ENCODE measurements at regions not wholly inside any gene's neighbourhood (a gene's known extent, or its start where the extent isn't known, plus 50 kb on each side); places are given as distances from the start of the nearest gene placed in this dataset.

DNA sequence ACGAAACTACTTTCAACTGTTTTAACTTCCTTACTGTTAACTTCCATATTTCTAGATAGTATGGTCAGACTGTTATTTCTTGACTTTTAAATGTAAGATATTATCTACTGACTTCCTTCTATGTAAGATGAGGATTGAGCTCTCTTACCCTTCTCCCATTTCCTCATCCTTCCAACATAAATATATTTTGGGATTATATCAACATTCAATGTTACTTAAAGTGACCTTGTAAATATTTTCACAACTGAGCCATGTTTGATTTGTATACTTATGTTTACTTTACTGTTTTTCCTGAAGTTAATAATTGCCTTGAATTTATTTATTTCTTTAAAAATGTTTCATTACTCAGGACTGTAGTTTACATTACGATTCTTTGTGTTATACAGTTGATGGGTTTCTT lies 148.7 kb downstream of the ZIC5 start:
- no peak for DNase-seq (ENCODE audit: low read depth)

DNA sequence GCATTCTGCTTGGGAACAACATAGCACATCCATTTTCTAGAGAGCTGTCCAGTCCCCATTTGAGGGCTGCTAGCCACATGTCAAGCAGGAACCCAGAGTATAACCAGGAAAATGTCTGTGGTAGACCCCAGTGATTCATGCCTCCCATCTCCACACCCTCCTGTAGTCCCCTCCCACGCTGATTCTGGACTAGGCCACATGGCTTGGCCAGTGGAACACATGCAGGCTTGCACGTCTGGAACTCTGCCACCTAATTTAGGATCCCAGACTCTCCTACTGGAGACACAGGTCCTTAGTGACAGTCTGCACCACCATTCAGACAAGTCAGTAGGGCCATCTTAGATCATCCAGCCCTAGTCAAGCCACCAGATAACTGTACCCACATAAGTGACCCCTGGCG lies 149.8 kb downstream of the ZIC5 start:
- DNase-seq (ENCODE audit: low read depth), result no peak

DNA sequence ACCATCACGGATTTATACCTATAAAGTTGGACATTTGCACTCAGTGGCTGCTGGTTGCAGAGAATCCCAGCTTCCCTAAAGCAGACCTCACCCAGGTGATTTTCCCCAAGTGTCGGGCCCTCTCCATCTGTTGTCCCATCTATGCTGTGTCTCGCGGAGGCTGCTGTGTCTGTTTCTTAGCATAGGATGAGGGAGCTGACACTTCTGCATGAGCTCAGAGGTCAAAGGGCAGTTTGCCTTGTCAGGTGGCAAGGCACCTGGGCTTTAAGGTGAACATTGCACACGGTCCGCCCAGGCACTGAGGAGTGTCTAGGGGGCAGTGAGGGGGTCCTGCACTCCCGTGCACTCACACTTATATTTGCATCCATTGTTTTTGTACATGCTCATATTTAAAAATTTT lies 151.6 kb downstream of the ZIC5 start:
- DNase-seq (ENCODE audit: low read depth), result no peak

DNA sequence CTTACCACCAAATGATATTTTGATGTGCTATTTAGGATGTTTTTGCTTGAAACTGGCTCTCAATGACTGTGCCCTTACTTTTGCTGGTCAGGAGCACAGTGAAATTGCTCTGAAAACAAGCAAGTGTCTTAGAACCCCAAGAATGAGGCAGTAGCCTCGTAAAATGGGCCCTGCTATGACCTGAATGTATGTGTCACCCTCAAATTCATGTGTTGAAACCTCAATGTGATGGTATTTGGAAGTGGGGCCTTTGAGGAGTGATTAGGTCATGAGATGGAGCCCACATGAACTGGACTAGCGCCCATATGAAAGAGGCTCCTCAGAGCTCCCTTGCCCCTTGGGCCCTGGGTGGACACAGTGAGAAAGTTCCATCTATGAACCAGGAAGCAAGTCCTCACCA lies 155.2 kb downstream of the ZIC5 start:
- DNase-seq (ENCODE audit: low read depth), result no peak

DNA sequence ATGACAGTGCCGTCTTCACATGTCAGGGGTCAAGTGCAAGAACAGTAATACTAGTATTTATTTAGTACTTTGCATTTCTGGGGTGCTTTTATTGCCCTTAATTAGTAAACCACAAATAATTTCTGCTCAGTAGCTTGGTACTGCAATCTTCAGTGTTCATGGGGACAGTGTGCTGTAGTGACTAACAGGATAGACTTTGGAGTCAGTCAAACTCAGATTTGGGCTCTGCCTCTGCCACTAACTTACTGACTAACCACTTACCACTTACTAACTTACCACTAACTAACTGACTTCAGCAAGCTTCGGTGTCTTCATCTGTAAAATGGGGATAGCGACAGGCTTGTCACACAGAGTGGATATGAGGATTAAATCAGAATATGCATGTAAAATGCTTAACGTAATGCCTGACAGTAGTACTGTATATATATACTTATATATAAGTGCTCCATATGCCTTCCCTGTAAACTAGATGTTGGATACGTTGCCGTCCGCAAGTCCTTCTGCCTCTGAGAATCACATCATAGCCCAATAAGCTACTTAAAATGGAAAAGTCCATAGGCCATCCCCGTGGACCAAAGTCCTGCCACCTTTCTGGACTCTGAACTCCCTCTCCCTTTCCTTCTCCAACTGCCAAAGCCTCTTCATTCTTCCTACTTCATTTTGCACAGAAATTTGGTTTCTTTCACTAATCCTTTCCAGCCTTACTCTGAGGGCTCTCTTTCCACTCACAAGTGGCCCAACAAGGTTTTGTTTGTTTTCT lies 158.1 kb downstream of the ZIC5 start:
- DNase-seq (ENCODE audit: low read depth), result no peak

DNA sequence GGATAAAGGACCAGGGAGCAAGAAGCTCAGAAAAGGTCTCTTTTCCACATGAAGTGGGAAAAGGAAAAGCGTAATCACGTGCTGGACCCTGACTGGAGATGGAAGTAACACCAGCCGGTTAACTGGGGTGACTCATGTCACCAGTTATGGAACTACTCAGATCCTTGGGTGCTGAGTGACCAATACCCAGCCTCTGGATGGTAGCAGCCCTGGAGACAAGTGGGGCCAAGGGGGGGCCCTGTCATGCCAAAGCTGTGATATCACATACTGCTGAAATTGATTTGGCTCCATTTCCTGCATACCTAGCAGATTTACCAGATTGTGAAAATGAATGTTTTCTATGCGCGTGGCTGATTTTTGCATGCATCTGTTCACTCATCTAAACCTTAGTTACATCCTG lies 158.9 kb downstream of the ZIC5 start:
- peak; percentile 51 for DNase-seq (ENCODE audit: low read depth)

DNA sequence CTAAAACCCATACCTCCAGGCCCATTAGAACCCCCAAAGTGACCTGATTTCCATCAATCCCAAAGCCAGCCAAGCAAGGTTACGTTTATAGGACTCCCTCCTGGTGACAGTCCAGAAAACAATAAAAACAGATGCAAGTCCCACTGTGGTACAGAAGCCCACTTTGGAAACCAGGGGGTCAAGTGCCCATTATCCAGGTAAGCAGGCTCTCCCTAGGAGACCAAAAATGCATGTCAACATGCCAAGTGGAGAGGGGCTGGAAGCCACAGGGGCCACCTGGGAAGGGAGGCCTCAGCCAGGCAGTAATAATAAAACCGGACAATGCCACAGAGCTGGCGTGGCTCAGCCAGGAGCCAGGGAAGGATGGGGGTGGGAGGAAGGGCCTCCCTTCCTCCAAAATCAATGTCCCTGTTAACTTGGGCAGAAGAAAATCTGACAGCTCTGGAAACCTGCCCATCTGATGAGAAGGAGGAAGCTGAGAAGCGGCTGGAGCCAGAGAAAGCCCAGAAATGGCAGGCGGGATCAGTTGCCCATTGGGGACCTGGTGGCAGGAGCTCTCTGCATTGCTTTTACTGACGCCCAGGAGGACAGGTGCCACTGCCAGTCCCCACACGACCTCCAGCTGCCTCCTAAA lies 160.4 kb downstream of the ZIC5 start:
- DNase-seq (ENCODE audit: low read depth), result no peak

DNA sequence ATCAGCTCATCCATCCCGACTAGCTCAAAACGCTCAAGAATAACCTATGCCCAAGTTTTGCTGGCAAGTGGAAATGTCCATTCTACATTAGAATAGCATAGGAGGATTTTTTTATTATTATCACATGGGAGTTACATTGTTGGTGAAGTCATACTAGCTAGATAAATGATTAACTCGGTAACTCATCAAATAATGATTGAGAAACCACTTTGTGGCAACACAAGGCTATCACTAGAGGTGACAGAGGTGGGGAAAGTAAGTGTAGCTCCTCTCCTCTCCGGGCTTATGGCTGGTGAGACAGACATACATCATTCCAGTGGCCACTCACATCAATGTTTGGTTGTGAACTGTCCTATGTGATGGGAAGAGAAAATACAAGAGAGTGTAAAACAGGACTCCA lies 161.6 kb downstream of the ZIC5 start:
- DNase-seq (ENCODE audit: low read depth), result no peak

DNA sequence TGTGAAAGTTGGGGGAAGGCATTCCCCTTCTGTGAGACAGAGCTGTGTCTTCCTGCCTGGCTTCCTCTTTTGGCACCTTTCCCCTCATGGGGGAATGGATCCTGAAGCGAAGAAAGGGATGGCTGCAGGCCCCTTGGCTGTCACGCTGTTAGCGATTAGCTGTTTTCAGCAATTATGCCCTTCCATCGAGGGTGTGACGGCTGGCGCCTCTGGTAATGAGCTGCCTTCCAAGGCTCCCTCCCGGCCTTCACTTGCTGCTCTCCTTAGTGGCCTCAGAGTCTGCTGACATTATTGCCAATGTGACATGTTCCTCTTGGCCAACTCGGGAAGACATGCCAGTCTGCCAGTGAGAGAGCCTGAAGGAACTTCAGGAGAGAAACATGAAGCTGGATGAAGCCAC lies 162.1 kb downstream of the ZIC5 start:
- no peak for DNase-seq (ENCODE audit: low read depth)

DNA sequence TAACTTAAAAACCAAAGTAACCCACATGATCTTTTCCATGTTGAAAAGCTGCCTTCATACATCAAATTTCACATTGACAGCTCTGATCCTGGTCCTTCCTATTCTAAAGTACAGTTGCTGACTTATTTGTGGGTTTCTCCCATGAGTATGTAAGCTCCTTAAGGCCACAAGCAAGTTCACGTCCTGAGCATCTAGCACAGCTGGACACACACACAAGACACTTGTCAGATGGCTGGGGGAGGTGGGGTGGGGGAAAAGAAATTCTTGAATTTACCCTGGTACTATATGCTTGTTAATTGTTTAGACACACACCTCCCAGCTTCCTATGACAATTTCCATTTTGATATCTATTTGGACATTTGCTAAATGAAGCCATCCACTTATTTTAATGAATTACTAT lies 162.8 kb downstream of the ZIC5 start:
- no peak for DNase-seq (ENCODE audit: low read depth)

DNA sequence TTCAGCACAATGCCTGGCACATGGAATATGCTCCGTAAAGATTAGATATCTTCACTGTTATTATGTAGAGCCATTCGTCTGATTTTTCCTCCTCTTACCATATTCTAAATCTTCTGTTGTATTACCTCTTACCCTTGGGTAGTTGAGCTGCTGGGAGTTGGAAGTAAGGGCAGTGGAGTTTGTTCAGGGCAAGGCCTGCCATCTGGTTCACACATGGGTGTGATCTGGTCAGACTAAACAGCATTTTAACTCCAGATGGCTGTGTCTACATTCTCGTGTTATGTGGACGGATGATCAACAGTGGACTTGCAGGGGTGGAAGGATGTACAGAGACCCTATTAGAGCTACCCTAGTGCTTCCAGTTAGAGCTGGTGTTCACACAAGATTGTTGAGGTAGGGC lies 164.9 kb downstream of the ZIC5 start:
- no peak for DNase-seq (ENCODE audit: low read depth)

DNA sequence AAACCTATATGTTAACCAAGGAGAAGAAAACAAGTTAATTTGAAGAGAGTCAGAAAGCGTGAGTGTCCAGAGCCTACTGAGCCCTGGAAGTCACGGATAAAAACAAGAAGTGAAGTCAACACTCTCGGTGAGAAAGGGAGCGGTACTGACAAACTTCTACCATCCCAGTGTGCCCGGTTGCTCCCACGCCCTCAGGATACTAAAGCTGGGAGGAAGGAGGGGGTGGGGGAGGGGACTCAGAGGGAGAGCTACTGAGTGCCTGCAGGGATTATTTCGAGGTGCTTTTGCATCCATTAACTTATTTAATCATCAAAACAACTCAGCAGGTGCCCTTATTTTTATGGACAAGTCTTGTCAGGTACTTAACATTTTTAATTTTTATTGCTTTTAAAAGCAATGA lies 166.2 kb downstream of the ZIC5 start:
- no peak for DNase-seq (ENCODE audit: low read depth)

DNA sequence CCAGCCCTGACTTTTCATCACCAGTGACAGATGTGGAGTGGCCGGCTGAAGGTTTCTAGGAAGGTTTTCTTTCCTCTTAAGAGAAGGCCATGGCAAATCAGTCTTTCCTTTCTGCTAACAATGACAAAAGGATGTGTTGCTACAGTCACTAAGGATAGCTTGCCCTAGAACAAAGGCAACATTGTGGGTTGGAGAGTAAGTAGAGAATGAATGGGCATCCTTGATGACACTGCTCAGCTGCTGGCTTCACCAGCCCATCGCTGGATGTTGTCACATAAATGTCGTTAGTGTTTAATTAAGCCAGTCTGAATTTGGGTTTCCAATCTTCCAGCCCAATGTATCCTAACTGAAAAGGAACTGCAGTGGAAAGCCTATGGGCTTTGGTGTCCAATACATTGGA lies 168.4 kb downstream of the ZIC5 start:
- DNase-seq (ENCODE audit: low read depth), result no peak

DNA sequence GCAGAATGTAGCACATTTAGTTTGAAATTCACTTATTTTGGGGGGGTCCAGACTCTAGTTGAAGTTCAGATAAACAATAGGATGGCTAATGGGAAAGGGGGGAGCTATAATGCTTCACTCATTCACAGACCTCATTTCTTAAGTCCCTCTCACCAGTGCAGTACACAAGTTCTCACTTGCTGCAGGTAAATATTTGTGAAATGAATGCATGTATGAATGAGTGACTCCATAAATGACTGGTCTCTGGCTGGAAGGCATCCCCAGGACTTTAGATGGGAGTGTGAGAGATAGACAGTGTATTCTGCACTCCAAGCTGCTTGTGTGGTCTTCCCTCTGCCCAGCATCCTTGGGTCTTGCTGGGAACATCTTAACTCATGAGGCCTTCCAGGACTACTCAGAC lies 169.2 kb downstream of the ZIC5 start:
- no peak for DNase-seq (ENCODE audit: low read depth)

DNA sequence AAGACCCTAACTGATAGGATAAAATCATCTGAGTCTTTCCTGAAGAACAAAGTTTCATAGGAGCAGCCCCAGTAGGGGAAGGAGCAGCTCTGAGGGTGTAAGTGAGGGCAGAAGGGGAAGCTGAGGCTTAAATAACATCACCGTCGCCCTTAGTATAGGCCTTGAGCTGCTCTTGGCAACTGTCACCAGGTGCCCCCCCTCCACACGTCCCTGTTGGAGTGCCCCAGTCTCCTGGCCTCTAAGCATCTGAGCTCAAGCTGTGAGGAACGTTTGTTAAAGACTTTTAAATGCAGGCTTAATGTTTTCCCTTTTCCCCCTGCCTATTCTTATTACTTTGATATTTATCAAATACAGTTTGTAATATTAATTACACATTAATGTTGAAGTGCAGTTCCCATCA lies 170.6 kb downstream of the ZIC5 start:
- DNase-seq (ENCODE audit: low read depth), result no peak

DNA sequence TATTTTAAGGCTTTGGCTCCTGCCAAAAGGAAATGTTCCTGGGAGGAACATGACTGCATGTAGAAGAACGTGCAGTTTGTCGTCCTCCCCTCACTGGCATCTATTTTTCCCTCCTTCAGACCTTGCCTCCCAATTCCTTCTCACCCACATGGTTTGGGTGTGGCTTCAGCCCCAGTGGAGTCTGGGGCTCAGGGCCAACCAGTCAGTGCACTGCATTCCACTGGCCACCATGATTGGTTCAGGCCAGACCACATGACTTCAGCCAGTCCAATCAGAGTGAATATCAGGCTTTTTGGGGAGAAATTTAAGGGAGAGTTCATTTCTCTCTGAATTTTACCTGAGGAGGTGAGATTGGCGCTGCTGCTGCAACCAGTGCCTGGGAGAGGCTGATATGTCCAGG lies 171.6 kb downstream of the ZIC5 start:
- DNase-seq (ENCODE audit: low read depth), result no peak

DNA sequence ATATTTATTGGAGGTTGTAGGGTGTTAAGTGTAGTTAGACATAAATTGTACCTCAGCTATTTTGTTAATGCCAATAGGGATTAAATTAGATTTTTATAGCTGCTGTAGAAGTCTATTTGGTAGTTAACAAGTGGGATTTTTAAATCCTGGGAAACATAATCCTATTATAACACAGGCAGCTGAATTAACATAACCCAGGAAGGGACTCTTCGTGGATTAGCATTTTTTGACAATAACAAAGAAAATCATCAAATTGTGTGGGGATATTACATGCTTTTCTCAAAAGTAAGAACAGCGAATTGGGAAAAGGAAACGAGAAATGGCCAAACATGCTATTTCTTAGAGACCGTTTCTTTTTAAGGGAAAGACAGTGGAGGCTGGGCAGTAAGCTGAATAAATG lies 172.8 kb downstream of the ZIC5 start:
- DNase-seq (ENCODE audit: low read depth), result no peak

DNA sequence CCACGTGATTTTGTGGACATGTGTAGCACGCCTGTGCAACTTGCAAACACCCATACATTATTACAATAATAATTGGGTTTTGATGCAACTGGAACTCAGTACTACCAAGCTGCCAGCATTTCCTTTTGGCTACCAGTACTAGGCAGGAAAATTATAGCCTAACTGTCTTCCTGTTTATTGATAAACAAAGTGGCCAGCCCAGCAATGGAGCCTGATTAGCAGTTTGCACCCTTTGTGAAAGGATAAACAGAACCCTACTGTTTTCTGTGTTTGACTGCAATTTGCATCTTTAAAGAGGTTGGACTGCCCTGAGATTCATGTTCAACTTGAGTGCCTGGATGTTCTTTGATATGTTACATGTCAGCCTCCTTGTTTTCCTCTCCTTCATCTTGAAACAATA lies 173.9 kb downstream of the ZIC5 start:
- DNase-seq (ENCODE audit: low read depth), result no peak

DNA sequence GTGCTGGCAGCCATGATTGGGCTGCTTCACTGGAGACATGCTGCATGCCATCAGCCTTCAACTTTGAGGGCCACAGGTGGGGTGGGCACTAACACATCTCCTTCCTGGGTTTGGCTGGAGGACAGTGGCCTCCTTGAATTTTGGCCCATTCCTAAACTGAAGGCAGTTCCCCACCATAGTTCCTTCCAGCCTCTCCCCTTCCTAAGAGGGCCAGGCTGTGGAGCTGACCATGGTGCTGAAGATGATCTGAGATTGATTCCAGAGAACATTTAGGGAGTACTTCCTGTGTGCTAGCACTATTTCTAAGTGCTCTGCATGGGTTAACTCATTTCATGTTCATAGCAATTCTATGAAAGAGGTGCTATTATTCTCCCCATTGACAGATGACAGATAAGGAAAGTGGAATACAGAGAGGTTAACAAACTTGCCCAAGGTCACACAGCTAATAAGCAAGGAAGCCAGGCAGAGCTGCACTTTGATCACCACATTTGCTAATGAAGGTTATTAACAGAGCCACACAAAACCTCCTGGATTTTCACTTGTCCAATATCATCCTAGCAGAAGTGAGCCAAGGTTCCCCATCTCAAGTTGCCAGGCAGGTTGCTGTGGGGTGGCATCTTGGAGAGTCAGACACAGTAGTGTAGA lies 175.3 kb downstream of the ZIC5 start:
- DNase-seq (ENCODE audit: low read depth), result peak; percentile 4

DNA sequence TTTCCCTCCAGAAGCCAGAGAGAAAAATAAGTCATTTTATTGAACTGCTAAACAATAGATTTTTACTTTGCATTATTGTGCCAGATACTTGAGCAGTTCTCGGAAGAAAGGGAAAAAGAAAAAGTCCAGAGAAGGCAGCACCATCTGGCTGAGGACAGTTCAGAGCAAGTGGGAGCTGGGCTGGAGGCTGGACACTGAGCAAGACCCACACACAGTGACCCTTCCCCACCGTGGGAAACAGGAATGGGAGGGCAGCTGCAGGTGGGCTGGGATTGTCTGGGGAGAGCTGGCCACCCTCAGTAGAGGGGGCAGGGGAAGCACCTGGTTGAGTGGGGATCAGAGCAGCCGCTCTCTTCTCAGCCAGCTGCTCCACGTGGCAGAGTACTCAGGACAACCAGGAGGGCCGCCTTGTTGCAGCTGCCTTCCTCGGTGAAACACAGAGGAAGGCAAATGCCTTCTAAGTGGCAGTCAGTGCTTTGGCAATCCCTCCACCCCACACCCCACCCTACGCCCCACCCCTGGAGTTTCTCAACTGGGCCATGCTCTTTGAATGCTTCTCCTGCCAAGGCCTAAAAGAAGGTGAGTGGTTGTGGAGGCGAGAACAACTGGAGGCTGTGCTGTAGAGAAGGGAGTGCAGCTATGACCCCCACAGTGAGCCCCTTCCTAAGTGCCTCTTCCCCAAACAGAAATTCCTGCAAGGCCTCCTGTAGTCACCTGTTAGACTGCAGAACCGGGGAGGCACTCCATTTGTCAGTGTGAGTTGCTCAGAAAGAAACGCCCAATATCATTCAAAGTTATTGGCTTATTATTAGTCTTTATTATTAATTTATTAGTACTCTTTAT lies 179.3 kb downstream of the ZIC5 start:
- DNase-seq (ENCODE audit: low read depth), result no peak

DNA sequence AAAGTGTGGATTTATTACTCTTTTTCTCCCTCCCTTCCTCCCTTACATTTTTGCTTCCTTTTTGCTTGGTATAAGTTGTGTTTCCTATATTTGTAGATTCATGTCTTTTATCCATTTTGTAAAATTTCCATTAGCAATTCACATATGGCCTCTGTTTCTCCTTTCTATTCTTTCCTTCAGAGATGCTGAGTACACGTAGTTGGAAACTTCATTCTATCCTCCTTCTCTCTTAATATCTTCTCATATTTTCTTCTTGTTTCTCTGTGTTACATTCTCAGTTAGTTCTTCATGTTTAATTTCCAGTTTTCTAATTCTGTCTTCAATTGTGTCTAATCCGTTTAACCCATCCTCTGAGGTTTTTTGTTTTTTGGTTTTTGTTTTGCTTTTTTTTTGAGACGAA lies 188.9 kb downstream of the ZIC5 start:
- no peak for DNase-seq (ENCODE audit: low read depth)

DNA sequence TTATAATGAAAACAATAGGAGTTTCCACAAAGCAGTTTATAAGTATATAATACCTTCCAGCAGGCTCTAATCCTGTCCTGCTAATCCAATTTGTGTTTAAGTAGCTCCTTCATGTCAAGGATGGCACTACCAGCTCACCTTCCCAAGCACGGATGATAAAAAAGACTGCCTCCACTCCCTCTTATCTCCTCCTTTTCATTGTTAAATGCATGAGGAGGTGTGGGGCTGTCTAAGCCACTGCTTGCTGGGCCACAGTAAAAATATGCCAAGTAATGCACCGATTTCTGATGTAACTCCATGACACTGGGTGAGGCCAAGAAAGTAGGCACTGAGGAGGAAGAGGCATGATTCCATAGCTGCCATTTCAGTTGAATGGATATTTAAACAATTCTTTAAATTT lies 193.1 kb downstream of the ZIC5 start:
- DNase-seq (ENCODE audit: low read depth), result no peak

DNA sequence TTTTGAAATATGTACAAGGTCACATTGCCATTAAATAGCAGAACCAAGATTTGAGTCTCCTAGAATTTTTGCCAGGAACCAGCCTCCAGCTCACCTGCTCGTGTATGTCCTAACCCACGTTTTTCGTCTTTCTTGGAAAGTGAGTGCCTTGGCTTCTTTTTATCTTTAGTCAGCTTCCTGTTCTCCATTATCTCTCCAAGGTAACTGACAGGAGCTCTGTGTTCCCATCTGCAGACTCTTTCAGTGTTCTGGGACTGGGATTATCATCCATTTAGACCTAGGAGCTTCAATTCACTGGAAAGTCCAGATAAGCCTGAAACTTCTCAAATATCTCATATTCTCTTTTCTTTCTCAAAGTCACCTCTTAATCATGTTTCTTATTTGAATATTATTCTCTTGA lies 193.7 kb downstream of the ZIC5 start:
- no peak for DNase-seq (ENCODE audit: low read depth)
